Endodermal cell (in vitro differentiated cells): ENCODE measurements at regions not wholly inside any gene's neighbourhood (a gene's known extent, or its start where the extent isn't known, plus 50 kb on each side); places are given as distances from the start of the nearest gene placed in this dataset.

ENCODE experiments used
- DNase-seq: peaks from one replicate; pipeline ENCODE4 v3.0.0-alpha.2; 2017
- H3K27ac ChIP-seq: 2 replicates; pipeline ENCODE4 v1.5.1; 2013; ENCODE audit warnings: mild to moderate bottlenecking, low read depth, low read length, moderate library complexity
- H3K27me3 ChIP-seq: 2 replicates; pipeline ENCODE4 v1.6.1; 2013; ENCODE audit warnings: mild to moderate bottlenecking, low read length, moderate library complexity; ENCODE audit not compliant: insufficient read depth, control insufficient read depth, poor library complexity, severe bottlenecking
- H3K36me3 ChIP-seq: 2 replicates; pipeline ENCODE4 v1.7.0; 2013; ENCODE audit warnings: mild to moderate bottlenecking, low read length, moderate library complexity; ENCODE audit not compliant: control insufficient read depth, insufficient read depth
- H3K4me1 ChIP-seq: one replicate; pipeline ENCODE4 v1.7.0; 2013; ENCODE audit warnings: low read length; ENCODE audit not compliant: control insufficient read depth, insufficient read depth
- H3K4me3 ChIP-seq: 2 replicates; pipeline ENCODE4 v1.5.1; 2013; ENCODE audit warnings: mild to moderate bottlenecking, low read length, moderate library complexity
- H3K9ac ChIP-seq: 2 replicates; pipeline ENCODE4 v1.6.1; 2013; ENCODE audit warnings: mild to moderate bottlenecking, low read length, moderate library complexity; ENCODE audit not compliant: poor library complexity, severe bottlenecking; ENCODE audit errors: extremely low read depth
- H3K9me3 ChIP-seq: 2 replicates; pipeline ENCODE4 v1.6.1; 2013; ENCODE audit warnings: mild to moderate bottlenecking, low read length, moderate library complexity; ENCODE audit not compliant: control insufficient read depth
- H3K27ac Mint-ChIP-seq: 2 replicates; pipeline ENCODE4 v1.8.0; 2020; ENCODE audit warnings: mixed read lengths
- H3K27me3 Mint-ChIP-seq: 2 replicates; pipeline ENCODE4 v1.8.0; 2021; ENCODE audit warnings: mild to moderate bottlenecking, mixed read lengths; ENCODE audit not compliant: insufficient read depth
- H3K36me3 Mint-ChIP-seq: 2 replicates; pipeline ENCODE4 v1.8.0; 2020; ENCODE audit warnings: low read depth, mixed read lengths
- H3K4me1 Mint-ChIP-seq: 2 replicates; pipeline ENCODE4 v1.8.0; 2020; ENCODE audit warnings: mixed read lengths
- H3K4me3 Mint-ChIP-seq: 2 replicates; pipeline ENCODE4 v1.8.0; 2020; ENCODE audit warnings: mild to moderate bottlenecking, moderate library complexity, mixed read lengths
- H3K9me3 Mint-ChIP-seq: 2 replicates; pipeline ENCODE4 v1.8.0; 2020; ENCODE audit warnings: mild to moderate bottlenecking, mixed read lengths
- CTCF ChIP-seq: fragments of 200-600 bp; sonication (generic); conservative IDR thresholded peaks from 2 replicates; pipeline ENCODE4 v1.5.0; 2021; ENCODE audit warnings: antibody characterized with exemption, mild to moderate bottlenecking
- WGBS, 2 experiments: methylation state at CpG; one replicate each; pipeline versions ENCODE4 v1.1.5 to v1.1.7; 2013; ENCODE audit warnings: missing lambda C conversion rate in 2 of 2, mixed read lengths in 1 of 2; ENCODE audit not compliant: insufficient coverage in 1 of 2, insufficient read length in 1 of 2; 5-methylcytosine and 5-hydroxymethylcytosine counted together

DNA sequence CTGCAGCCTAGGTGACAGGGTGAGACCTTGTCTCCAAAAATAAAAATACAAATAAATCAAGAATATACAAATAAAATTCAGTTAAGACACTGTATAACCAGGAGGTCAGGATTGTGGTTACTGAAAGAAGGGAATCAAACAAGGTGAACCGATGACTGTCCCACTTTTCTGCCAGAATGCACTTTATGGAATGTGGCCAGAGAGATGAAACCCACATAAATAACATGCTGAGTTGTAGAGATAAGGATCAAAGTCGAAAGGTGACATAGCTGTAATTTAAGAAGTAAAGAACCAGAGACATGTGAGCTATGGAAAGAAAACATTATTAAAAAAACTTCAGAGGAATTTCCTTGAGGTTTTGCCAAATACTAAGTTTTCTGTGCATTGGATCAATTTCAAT is 1098.2 kb upstream of the USP15 start:
- no peak overlapping the region for H3K27ac Mint-ChIP-seq

GRCh38 chr12:61188801-61189595 is 1071.2 kb upstream of the USP15 start:
- Mint-ChIP-seq H3K4me3 (no peak overlapping the region), H3K27ac (peak overlapping the region; percentile 13), H3K36me3 (no peaks in the 10 kb centered on the region), H3K4me1 (peaks cover 13% of the 10 kb centered on the region), H3K27me3 (no peaks in the 10 kb centered on the region), H3K9me3 (peaks cover 7% of the 10 kb centered on the region)
- no peak overlapping the region for H3K4me3 ChIP-seq
- H3K27ac ChIP-seq: no peak overlapping the region
- DNase-seq: peak; percentile 41
- no peak for TF ChIP-seq CTCF
- H3K4me1 ChIP-seq: no peaks in the 10 kb centered on the region
- no peaks in the 10 kb centered on the region for H3K36me3 ChIP-seq
- 79 to 85% methylated on average over 16 to 18 of the region's 18 CpGs for WGBS, 2 experiments
- H3K9ac ChIP-seq: no peak overlapping the region
- no peaks in the 10 kb centered on the region for H3K27me3 ChIP-seq
- H3K9me3 ChIP-seq: peaks cover 30% of the 10 kb centered on the region

More for the DNA sequence above, 1098.2 kb upstream of the USP15 start:
- Histone ChIP-seq H3K27ac (no peak overlapping the region), H3K4me3 (no peak overlapping the region), H3K9me3 (peaks cover 21% of the 10 kb centered on the region), H3K9ac (no peak overlapping the region), H3K4me1 (no peaks in the 10 kb centered on the region), H3K36me3 (no peaks in the 10 kb centered on the region), H3K27me3 (no peaks in the 10 kb centered on the region)
- WGBS, 2 experiments: 100% methylated on average over 1 to 2 of the region's 2 CpGs
- TF ChIP-seq CTCF: no peak
- Mint-ChIP-seq H3K36me3 (no peaks in the 10 kb centered on the region), H3K9me3 (peaks cover 17% of the 10 kb centered on the region), H3K4me1 (no peaks in the 10 kb centered on the region), H3K27me3 (no peaks in the 10 kb centered on the region), H3K4me3 (no peak overlapping the region)
- DNase-seq: no peak

GRCh38 chr12:61213646-61214045 is 1046.6 kb upstream of the USP15 start:
- Histone ChIP-seq H3K27ac (no peak overlapping the region), H3K4me3 (no peak overlapping the region), H3K9me3 (peaks cover 18% of the 10 kb centered on the region), H3K36me3 (no peaks in the 10 kb centered on the region), H3K4me1 (no peaks in the 10 kb centered on the region), H3K27me3 (no peaks in the 10 kb centered on the region), H3K9ac (no peak overlapping the region)
- Mint-ChIP-seq H3K4me1 (no peaks in the 10 kb centered on the region), H3K27me3 (no peaks in the 10 kb centered on the region), H3K9me3 (peaks cover 11% of the 10 kb centered on the region), H3K4me3 (no peak overlapping the region), H3K36me3 (no peaks in the 10 kb centered on the region), H3K27ac (no peak overlapping the region)
- WGBS, 2 experiments: 84 to 96% methylated on average over 3 of the region's 3 CpGs
- no peak for DNase-seq
- no peak for TF ChIP-seq CTCF
